CD4-positive, alpha-beta T cell treated with Interleukin-17A for 4 hours (primary cell): ENCODE measurements at regions not wholly inside any gene's neighbourhood (a gene's known extent, or its start where the extent isn't known, plus 50 kb on each side); places are given as distances from the start of the nearest gene placed in this dataset.

Source experiments
- DNase-seq: peaks from one replicate; pipeline ENCODE4 v3.0.0-alpha.2; 2020; ENCODE audit warnings: mixed read lengths

GRCh38 chr16:6249863-6250262, 1082.8 kb upstream of the RBFOX1 start:
- DNase-seq: no peak

GRCh38 chr16:6248199-6248598, 1084.4 kb upstream of the RBFOX1 start:
- no peak for DNase-seq

- no peak for DNase-seq
These were observed 1084.9 kb upstream of the RBFOX1 start for GRCh38 chr16:6247775-6248174.

- no peak for DNase-seq
These were observed 1085.5 kb upstream of the RBFOX1 start for GRCh38 chr16:6247150-6247549.

GRCh38 chr16:6246266-6246665, 1086.4 kb upstream of the RBFOX1 start:
- no peak for DNase-seq

GRCh38 chr16:6232056-6232455, 1100.6 kb upstream of the RBFOX1 start:
- no peak for DNase-seq

GRCh38 chr16:6231398-6231797, 1101.2 kb upstream of the RBFOX1 start:
- DNase-seq: no peak

GRCh38 chr16:6229186-6229585, 1103.5 kb upstream of the RBFOX1 start:
- DNase-seq: no peak

- DNase-seq: no peak
These were observed 1113.8 kb upstream of the RBFOX1 start for GRCh38 chr16:6218855-6219254.

- DNase-seq: no peak
These were observed 1115.8 kb upstream of the RBFOX1 start for GRCh38 chr16:6216836-6217235.

GRCh38 chr16:6211644-6212043, 1114.0 kb upstream of the EEF2KMT start:
- DNase-seq: no peak

GRCh38 chr16:6209355-6209930, 1111.8 kb upstream of the EEF2KMT start:
- DNase-seq: no peak

GRCh38 chr16:6207580-6207979, 1110.0 kb upstream of the EEF2KMT start:
- no peak for DNase-seq

- no peak for DNase-seq
These were observed 1109.5 kb upstream of the EEF2KMT start for GRCh38 chr16:6207124-6207523.

GRCh38 chr16:6206080-6206479, 1108.5 kb upstream of the EEF2KMT start:
- no peak for DNase-seq

- DNase-seq: no peak
These were observed 1107.3 kb upstream of the EEF2KMT start for GRCh38 chr16:6204945-6205344.

- no peak for DNase-seq
These were observed 1103.3 kb upstream of the EEF2KMT start for GRCh38 chr16:6200861-6201260.

GRCh38 chr16:6200271-6200670, 1102.7 kb upstream of the EEF2KMT start:
- DNase-seq: no peak

- no peak for DNase-seq
These were observed 1098.4 kb upstream of the EEF2KMT start for GRCh38 chr16:6195966-6196365.

GRCh38 chr16:6193718-6194117, 1096.1 kb upstream of the EEF2KMT start:
- DNase-seq: no peak

GRCh38 chr16:6192984-6193383, 1095.4 kb upstream of the EEF2KMT start:
- DNase-seq: no peak

GRCh38 chr16:6192532-6192931, 1094.9 kb upstream of the EEF2KMT start:
- DNase-seq: no peak

- no peak for DNase-seq
These were observed 1093.2 kb upstream of the EEF2KMT start for GRCh38 chr16:6190776-6191175.

GRCh38 chr16:6189216-6189615, 1091.6 kb upstream of the EEF2KMT start:
- DNase-seq: no peak

- DNase-seq: no peak
These were observed 1080.1 kb upstream of the EEF2KMT start for GRCh38 chr16:6177616-6178180.
